HG02623 (cell line): ENCODE measurements at regions not wholly inside any gene's neighbourhood (a gene's known extent, or its start where the extent isn't known, plus 50 kb on each side); places are given as distances from the start of the nearest gene placed in this dataset.
"Not testable (repeated sequence)": the region's sequence is repeated elsewhere in the genome, so short reads cannot be mapped to it uniquely, and the experiment has no call there.

Source experiments
- ATAC-seq: cut with Tn5 transposase; IDR thresholded peaks from one replicate; pipeline ENCODE4 v1.9.1; 2021; ENCODE audit warnings: moderate library complexity; ENCODE audit not compliant: unreplicated experiment

DNA sequence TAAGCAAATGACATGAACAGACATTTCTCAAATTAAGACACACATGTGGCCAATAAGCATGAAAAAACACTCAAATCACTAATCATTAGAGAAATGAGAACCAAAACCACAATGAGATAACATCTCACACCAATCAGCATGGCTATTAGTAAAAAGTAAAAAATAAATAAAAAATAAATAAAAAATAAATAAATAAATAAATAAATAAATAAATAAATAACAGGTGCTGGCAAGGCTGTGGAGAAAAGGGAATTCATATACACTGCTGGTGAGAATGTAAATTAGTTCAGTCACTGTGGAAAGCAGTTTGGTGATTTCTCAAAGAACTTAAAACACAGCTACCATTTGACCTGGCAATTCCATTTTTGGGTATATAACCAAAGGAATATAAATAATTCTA lies 167.1 kb upstream of the CNKSR2 start:
- no peak for ATAC-seq

DNA sequence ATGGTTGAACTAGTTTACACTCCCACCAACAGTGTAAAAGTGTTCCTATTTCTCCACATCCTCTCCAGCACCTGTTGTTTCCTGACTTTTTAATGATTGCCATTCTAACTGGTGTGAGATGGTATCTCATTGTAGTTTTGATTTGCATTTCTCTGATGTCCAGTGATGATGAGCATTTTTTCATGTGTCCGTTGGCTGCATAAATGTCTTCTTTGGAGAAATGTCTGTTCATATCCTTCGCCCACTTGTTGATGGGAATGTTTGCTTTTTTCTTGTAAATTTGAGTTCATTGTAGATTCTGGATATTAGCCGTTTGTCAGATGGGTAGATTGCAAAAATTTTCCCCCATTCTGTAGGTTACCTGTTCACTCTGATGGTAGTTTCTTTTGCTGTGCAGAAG lies 155.0 kb upstream of the CNKSR2 start:
- not testable (repeated sequence) for ATAC-seq

DNA sequence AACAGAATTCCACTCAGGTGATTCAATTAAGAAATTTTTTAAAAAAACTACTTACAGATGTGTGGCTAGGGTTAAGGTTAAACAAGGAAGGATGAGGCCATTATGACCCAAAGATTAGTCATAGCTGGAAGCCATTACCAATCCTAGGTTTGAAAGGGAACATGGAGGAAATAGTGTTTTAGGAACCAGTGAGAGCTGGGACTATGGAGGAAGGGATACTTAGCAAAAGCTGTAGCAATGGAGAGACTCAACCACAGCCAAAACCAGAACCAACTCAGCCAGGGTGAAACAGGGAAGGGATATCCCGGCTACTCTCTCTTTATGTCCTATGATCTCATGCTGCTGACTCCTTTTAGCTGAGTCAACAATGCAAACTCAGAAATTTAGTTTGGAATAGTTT lies 148.6 kb upstream of the CNKSR2 start:
- ATAC-seq, result no peak

DNA sequence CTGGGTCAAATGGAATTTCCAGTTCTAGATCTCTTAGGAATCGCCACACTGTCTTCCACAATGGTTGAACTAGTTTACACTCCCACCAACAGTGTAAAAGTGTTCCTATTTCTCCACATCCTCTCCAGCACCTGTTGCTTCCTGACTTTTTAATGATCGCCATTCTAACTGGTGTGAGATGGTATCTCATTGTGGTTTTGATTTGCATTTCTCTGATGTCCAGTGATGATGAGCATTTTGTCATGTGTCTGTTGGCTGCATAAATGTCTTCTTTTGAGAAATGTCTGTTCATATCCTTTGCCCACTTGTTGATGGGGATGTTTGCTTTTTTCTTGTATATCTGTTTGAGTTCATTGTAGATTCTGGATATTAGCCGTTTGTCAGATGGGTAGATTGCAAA lies 145.2 kb upstream of the CNKSR2 start:
- ATAC-seq, result not testable (repeated sequence)

DNA sequence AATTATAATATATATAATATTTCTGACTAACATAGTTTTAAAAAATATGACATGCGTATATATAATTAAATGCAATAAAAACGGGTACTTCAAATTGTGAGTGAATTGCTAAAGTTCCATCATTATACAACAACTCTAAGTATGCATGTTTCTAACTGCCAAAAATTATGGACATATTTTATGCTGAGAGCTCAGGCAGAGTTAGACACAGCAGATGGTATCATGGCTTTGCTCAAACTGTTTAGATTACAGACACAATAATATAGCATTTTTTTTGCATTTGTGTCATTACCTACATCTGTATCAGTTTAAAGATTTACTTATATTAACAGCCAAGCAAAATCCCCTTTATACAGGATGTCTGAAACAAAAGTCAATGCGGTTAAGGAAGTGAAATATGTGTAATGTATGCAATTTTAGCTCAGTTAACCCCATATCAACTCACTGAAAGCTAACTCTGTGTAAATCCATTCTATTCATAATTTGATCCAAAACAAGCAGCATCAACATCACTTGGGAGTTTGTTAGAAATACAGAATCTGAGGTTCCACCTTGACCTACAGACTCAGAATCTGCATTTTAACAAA lies 119.1 kb upstream of the CNKSR2 start:
- peak; percentile 75 for ATAC-seq

DNA sequence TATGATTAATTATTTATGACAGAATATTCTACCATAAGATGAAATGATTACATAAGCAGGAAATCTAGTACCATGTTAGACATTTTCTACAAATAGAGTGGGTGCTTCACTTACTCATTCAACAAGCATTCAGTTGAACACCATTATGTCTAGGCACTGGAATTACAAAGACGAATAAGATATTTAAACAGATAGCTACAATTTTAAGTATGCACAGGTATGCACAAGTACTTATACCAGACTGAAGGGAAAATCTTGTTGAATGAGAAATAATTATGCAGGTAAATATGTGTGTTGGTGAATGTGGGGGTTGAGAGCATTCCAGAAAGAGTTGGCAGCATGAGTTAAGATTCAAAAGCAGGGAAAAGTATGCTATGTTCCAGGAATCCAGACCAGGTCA lies 107.3 kb upstream of the CNKSR2 start:
- no peak for ATAC-seq

DNA sequence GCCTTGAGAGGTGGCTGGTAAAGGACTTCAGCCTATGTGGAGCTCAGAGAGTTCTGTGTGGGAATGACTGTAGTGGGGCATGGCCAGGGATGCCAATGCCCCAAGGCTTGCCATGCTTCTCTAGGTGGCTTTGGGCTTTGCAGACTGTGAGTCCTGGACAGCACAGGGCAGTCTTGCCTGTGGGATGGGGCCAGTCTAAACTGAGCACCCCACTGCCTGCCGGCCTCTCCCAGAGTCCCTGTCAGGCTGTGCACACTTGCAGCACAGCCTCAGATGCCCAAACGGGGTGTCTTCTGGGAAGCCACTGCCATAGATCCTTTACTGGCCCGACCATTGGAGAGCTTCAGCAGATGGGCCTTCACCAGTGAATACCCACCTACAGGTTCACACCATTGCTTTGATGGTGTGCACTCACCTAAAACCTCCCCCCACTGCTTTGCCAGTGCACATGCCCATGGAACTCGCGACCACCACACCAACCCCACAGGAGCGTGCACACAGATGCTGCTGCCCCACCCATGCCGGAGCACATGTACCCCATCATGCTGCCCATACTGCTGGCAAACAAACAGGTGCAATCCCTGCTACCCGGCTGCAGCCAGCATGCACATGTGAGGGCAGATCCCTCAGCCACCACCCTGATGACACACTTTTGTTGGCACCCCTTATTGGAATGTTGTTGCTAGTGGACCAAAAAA lies 97.3 kb upstream of the CNKSR2 start:
- no peak for ATAC-seq

DNA sequence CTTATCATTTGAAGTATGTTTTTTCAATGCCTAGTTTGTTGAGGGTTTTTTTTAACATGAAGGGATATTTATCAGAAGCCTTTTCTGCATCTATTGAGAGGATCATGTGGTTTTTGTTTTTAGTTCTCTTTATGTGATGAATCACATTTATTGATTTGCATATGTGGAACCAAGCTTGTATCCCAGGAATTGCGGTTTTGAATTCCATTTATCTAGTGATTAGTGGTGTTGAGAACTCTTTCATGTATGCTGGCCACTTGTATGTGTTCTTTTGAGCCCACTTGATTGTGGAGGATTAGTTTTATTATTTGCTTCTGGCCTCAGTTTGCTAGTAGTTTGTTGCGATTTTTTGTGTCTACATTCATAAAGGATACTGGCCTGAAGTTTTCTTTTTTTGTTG lies 85.0 kb upstream of the CNKSR2 start:
- ATAC-seq, result no peak

DNA sequence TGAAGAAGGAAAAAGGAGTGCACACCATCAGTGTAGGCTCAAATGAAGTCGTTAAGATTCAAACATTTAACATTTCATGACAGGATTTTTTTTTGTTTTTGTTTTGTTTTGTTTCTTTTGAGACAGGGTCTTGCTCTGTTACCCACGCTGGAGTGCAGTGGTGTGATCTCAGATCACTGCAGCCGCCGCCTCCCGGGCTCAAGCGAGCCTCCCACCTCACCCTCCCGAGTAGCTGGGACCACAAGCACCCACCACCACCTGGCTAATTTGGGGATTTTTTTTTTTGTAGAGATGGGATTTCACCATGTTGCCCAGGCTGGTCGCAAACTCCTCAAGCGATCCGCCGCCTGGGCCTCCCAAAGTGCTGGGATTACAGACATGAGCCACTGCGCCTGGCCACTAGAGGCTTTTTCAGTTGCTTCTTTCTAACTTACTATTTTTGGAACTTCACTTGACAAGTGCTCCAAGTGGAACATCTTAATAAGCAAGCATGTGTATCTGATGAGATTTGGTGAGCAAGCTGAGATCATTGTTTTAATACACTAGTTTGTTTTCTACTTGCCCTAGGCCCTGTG lies 78.9 kb upstream of the CNKSR2 start:
- ATAC-seq, result no peak

DNA sequence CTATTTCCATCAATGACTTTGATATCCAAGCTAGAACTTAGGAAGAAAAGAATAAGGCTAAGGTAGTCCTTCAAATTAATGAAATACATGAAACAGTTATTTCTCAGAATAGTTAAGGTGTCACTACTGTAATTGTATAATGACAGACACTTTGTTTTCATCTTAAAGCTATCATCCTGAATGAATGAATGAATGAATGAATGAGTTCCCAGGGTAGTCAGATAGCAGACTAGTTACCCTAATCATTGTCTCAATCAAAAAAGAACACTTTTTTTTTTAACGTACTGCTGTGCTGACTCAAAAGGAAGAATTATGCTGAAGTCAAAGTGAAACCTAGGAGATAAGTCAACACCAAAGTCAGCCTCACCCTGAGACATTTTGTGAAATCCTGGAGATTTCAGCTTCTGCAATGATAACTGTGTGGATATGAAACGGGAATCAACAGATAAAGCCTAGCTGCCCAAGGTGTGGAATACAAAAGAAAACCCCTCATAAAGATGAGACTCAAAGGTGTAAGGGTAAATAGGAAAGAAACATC lies 68.3 kb upstream of the CNKSR2 start:
- ATAC-seq, result no peak

DNA sequence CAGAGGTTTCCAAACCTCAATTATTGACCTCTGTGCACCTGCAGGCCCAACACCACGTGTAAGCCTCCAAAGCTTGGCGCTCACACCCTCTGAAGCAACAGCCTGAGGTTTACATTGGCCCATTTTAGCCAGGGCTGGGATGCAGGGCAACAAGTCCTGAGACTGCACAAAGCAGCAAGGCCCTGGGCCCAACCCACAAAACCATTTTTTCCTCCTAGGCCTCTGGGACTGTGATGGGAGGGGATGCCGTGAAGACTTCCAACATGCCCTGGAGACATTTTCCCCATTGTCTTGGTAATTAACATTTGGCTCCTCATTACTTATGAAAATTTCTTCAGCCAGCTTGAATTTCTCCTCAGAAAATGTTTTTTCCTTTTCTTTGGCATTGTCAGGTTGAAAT lies 54.9 kb upstream of the CNKSR2 start:
- ATAC-seq, result no peak
